Keratinocyte (primary cell): ENCODE measurements at regions not wholly inside any gene's neighbourhood (a gene's known extent, or its start where the extent isn't known, plus 50 kb on each side); places are given as distances from the start of the nearest gene placed in this dataset.

Experiments
- DNase-seq: peaks from one replicate; pipeline ENCODE4 v3.0.0-alpha.2; 2011; ENCODE audit warnings: low read depth, missing footprints, low spot score
- FAIRE-seq: peaks from 2 replicates; lab custom pipeline; 2011; peaks lifted over from hg19 to GRCh38; lab: Jason Lieb, UNC
- H2AFZ ChIP-seq: 2 replicates; pipeline ENCODE4 v1.6.0; 2012; ENCODE audit warnings: low read length, control low read depth, inconsistent platforms; ENCODE audit not compliant: control insufficient read depth
- H3K27ac ChIP-seq: 2 replicates; pipeline ENCODE4 v1.5.1; 2011; ENCODE audit warnings: low read length; ENCODE audit not compliant: control insufficient read depth, insufficient read depth
- H3K27me3 ChIP-seq: 3 replicates; pipeline ENCODE4 v1.6.0; 2011; ENCODE audit warnings: low read length; ENCODE audit not compliant: control insufficient read depth, insufficient read depth; ENCODE audit errors: extremely low read depth
- H3K36me3 ChIP-seq, 2 experiments: 2 replicates in 1 of 2; 3 replicates in 1 of 2; pipeline ENCODE4 v1.5.1; 2011; ENCODE audit warnings: low read length in 2 of 2, mild to moderate bottlenecking in 1 of 2; ENCODE audit not compliant: control insufficient read depth in 2 of 2, insufficient read depth in 2 of 2; ENCODE audit errors: extremely low read depth in 1 of 2
- H3K4me1 ChIP-seq: 3 replicates; pipeline ENCODE4 v1.5.1; 2011; ENCODE audit warnings: low read length; ENCODE audit not compliant: control insufficient read depth, insufficient read depth; ENCODE audit errors: extremely low read depth
- H3K4me2 ChIP-seq: 3 replicates; pipeline ENCODE4 v1.6.0; 2011; ENCODE audit warnings: low read depth, low read length; ENCODE audit not compliant: control insufficient read depth, insufficient read depth; ENCODE audit errors: extremely low read depth
- H3K4me3 ChIP-seq, 3 experiments: fragments of 200-600 bp in 1 of 3; sonication (generic) in 1 of 3; 2 replicates in 2 of 3; 3 replicates in 1 of 3; pipeline ENCODE4 v1.5.1; 2011 to 2016; ENCODE audit warnings: low read length in 3 of 3, mild to moderate bottlenecking in 3 of 3, control low read depth in 2 of 3, inconsistent platforms in 1 of 3, low read depth in 1 of 3, mixed read lengths in 1 of 3, mixed run types in 1 of 3, moderate library complexity in 1 of 3; ENCODE audit not compliant: control insufficient read depth in 2 of 3, insufficient read depth in 2 of 3; ENCODE audit errors: extremely low read depth in 1 of 3
- H3K79me2 ChIP-seq: 2 replicates; pipeline ENCODE4 v1.6.0; 2012; ENCODE audit warnings: low read length; ENCODE audit not compliant: control insufficient read depth, insufficient read depth
- H3K9ac ChIP-seq: 3 replicates; pipeline ENCODE4 v1.6.0; 2011; ENCODE audit warnings: low read length; ENCODE audit not compliant: control insufficient read depth, insufficient read depth; ENCODE audit errors: extremely low read depth
- H3K9me1 ChIP-seq: 3 replicates; pipeline ENCODE4 v1.6.0; 2011; ENCODE audit warnings: low read length; ENCODE audit not compliant: control insufficient read depth, insufficient read depth; ENCODE audit errors: extremely low read depth
- H3K9me3 ChIP-seq: 2 replicates; pipeline ENCODE4 v1.5.1; 2012; ENCODE audit warnings: low read depth, low read length; ENCODE audit not compliant: control insufficient read depth
- H4K20me1 ChIP-seq: 3 replicates; pipeline ENCODE4 v1.6.0; 2011; ENCODE audit warnings: low read length; ENCODE audit not compliant: control insufficient read depth, insufficient read depth; ENCODE audit errors: extremely low read depth
- CTCF ChIP-seq, 3 experiments: IDR thresholded peaks in 1 of 3; conservative IDR thresholded peaks in 1 of 3; optimal IDR thresholded peaks in 1 of 3; 2 replicates in 2 of 3; 3 replicates in 1 of 3; pipeline versions ENCODE3 to v1.5.1; 2011; ENCODE audit warnings: low read length in 3 of 3, mild to moderate bottlenecking in 3 of 3, moderate library complexity in 2 of 3, control low read depth in 1 of 3, inconsistent platforms in 1 of 3; ENCODE audit not compliant: insufficient read depth in 2 of 3; ENCODE audit errors: extremely low read depth in 1 of 3
- EZH2 ChIP-seq: IDR thresholded peaks from one replicate; pipeline ENCODE4 v1.6.1; 2012; ENCODE audit warnings: inconsistent platforms, mild to moderate bottlenecking, low read length, moderate library complexity
- dilution Hi-C: fragments of 300-500 bp; cut with MboI; formaldehyde crosslinking; loops from one replicate; pipeline ENCODE4 v1.7.0; 2020; ENCODE audit warnings: low sequenced_read_pairs; ENCODE audit not compliant: extremely low pct_ligation_motif_present

- Histone ChIP-seq H3K79me2 (no peaks in the 10 kb centered on the region), H2AFZ (no peak overlapping the region), H3K9me3 (no peaks in the 10 kb centered on the region), H3K27me3 (no peaks in the 10 kb centered on the region), H3K4me1 (no peaks in the 10 kb centered on the region), H3K4me2 (no peak overlapping the region), H3K9ac (no peak overlapping the region), H4K20me1 (no peaks in the 10 kb centered on the region), H3K36me3 (no peaks in the 10 kb centered on the region), H3K27ac (no peak overlapping the region), H3K4me3 (no peak overlapping the region), H3K9me1 (no peaks in the 10 kb centered on the region)
- FAIRE-seq (no peak), DNase-seq (no peak)
- dilution Hi-C loops, result no loop called here
- no peak for TF ChIP-seq EZH2
- TF ChIP-seq CTCF (optimal IDR thresholded peaks at IDR 0.05 in 1 of 3, IDR thresholded peaks at IDR 0.05 in 1 of 3, conservative IDR thresholded peaks at IDR 0.05 in 1 of 3; ENCODE audit: extremely low read depth in 1 of 3, insufficient read depth in 2 of 3, low read length in 3 of 3), result no peak
These were observed 392.0 kb upstream of the KCNN2 start for GRCh38 chr5:113969901-113970300.

GRCh38 chr5:113971454-113971853 lies 390.4 kb upstream of the KCNN2 start:
- no peak for FAIRE-seq
- Histone ChIP-seq H3K9ac (no peak overlapping the region), H3K36me3 (no peaks in the 10 kb centered on the region), H3K79me2 (no peaks in the 10 kb centered on the region), H3K9me1 (no peaks in the 10 kb centered on the region), H3K4me2 (no peak overlapping the region), H2AFZ (no peak overlapping the region), H3K9me3 (no peaks in the 10 kb centered on the region), H3K27me3 (no peaks in the 10 kb centered on the region), H3K4me1 (no peaks in the 10 kb centered on the region), H3K4me3 (no peak overlapping the region), H4K20me1 (no peaks in the 10 kb centered on the region), H3K27ac (no peak overlapping the region)
- DNase-seq, result no peak
- dilution Hi-C loops, result no loop called here
- no peak for TF ChIP-seq CTCF (optimal IDR thresholded peaks at IDR 0.05 in 1 of 3, IDR thresholded peaks at IDR 0.05 in 1 of 3, conservative IDR thresholded peaks at IDR 0.05 in 1 of 3; ENCODE audit: extremely low read depth in 1 of 3, insufficient read depth in 2 of 3, low read length in 3 of 3)
- TF ChIP-seq EZH2, result no peak
